Neural cell (in vitro differentiated cells): ENCODE measurements at regions not wholly inside any gene's neighbourhood (a gene's known extent, or its start where the extent isn't known, plus 50 kb on each side); places are given as distances from the start of the nearest gene placed in this dataset.

ENCODE experiments used
- CTCF ChIP-seq: fragments of 450-650 bp; IDR thresholded peaks from 2 replicates; pipeline ENCODE4 v1.5.1; 2014; ENCODE audit warnings: antibody characterized with exemption, mild to moderate bottlenecking, moderate library complexity; ENCODE audit not compliant: poor library complexity, severe bottlenecking
- EZH2 ChIP-seq: fragments of 200-600, 300-800 bp; shearing (Covaris generic), sonication (generic); IDR thresholded peaks from 2 replicates; pipeline ENCODE4 v1.6.1; 2014; ENCODE audit warnings: antibody characterized with exemption, low read length, borderline replicate concordance, mild to moderate bottlenecking; ENCODE audit not compliant: insufficient read depth, poor library complexity, severe bottlenecking
- MXI1 ChIP-seq: fragments of 450-650 bp; conservative IDR thresholded peaks from 2 replicates; pipeline ENCODE4 v1.6.1; 2014; ENCODE audit warnings: antibody characterized with exemption, mild to moderate bottlenecking; ENCODE audit not compliant: poor library complexity, severe bottlenecking
- POLR2AphosphoS5 ChIP-seq: IDR thresholded peaks from 2 replicates; pipeline ENCODE4 v1.6.1; 2012
- RAD21 ChIP-seq: fragments of 450-650 bp; conservative IDR thresholded peaks from 2 replicates; pipeline ENCODE4 v1.6.1; 2014; ENCODE audit warnings: antibody characterized with exemption, mild to moderate bottlenecking, moderate library complexity
- TAF1 ChIP-seq: IDR thresholded peaks from 2 replicates; pipeline ENCODE4 v1.6.1; 2012; ENCODE audit warnings: low read depth
- TF ChIP-seq, protein P1 (sequence below): IDR thresholded peaks from 2 replicates; pipeline ENCODE4 v1.6.1; 2012; ENCODE audit warnings: borderline replicate concordance

GRCh38 chr16:73420676-73421075 is 372.7 kb upstream of the ZFHX3 start:
- TF ChIP-seq TAF1 (no peak), CTCF (no peak), EZH2 (no peak), MXI1 (no peak), RAD21 (no peak), POLR2AphosphoS5 (no peak)
- TF ChIP-seq, protein P1, sequence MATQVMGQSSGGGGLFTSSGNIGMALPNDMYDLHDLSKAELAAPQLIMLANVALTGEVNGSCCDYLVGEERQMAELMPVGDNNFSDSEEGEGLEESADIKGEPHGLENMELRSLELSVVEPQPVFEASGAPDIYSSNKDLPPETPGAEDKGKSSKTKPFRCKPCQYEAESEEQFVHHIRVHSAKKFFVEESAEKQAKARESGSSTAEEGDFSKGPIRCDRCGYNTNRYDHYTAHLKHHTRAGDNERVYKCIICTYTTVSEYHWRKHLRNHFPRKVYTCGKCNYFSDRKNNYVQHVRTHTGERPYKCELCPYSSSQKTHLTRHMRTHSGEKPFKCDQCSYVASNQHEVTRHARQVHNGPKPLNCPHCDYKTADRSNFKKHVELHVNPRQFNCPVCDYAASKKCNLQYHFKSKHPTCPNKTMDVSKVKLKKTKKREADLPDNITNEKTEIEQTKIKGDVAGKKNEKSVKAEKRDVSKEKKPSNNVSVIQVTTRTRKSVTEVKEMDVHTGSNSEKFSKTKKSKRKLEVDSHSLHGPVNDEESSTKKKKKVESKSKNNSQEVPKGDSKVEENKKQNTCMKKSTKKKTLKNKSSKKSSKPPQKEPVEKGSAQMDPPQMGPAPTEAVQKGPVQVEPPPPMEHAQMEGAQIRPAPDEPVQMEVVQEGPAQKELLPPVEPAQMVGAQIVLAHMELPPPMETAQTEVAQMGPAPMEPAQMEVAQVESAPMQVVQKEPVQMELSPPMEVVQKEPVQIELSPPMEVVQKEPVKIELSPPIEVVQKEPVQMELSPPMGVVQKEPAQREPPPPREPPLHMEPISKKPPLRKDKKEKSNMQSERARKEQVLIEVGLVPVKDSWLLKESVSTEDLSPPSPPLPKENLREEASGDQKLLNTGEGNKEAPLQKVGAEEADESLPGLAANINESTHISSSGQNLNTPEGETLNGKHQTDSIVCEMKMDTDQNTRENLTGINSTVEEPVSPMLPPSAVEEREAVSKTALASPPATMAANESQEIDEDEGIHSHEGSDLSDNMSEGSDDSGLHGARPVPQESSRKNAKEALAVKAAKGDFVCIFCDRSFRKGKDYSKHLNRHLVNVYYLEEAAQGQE, result no peak
